ENCODE measurements at regions not wholly inside any gene's neighbourhood (a gene's known extent, or its start where the extent isn't known, plus 50 kb on each side); places are given as distances from the start of the nearest gene placed in this dataset.

DNA sequence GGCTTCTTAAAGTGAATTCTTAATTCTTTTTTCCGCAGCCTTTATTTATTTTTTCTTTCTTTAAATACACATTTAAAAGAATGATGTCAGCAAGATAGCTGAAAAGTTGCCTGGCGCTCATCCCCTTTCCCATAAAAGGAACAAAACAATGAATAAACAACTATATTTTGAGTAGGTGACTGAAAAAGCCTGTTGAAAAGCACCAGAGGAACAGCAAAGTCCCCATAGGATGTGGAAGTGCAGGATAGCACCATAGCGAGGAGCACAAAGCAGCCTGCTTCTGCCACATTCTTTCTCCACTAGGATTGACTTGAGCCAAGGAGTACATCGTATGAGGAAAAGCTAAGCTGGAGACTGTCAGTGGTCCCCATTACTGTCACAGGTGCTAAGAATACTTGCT is 754.9 kb downstream of the SQOR start:
- FAIRE-seq, result no peak
- TF ChIP-seq POLR2A (IDR thresholded peaks at IDR 0.05; ENCODE audit: low read depth, low read length) (no peak), PAX5 (IDR thresholded peaks at IDR 0.05; ENCODE audit: insufficient read depth, low read length, severe bottlenecking) (no peak), POLR2AphosphoS5 (IDR thresholded peaks at IDR 0.05; ENCODE audit: low read depth, low read length) (no peak), TAF1 (IDR thresholded peaks at IDR 0.05; ENCODE audit: low read depth, low read length) (no peak), POU2F2 (IDR thresholded peaks at IDR 0.05; ENCODE audit: low read depth, low read length) (no peak), SPI1 (IDR thresholded peaks at IDR 0.05; ENCODE audit: low read depth, low read length) (no peak)
- DNase-seq (ENCODE audit: insufficient read length, low spot score), result no peak

DNA sequence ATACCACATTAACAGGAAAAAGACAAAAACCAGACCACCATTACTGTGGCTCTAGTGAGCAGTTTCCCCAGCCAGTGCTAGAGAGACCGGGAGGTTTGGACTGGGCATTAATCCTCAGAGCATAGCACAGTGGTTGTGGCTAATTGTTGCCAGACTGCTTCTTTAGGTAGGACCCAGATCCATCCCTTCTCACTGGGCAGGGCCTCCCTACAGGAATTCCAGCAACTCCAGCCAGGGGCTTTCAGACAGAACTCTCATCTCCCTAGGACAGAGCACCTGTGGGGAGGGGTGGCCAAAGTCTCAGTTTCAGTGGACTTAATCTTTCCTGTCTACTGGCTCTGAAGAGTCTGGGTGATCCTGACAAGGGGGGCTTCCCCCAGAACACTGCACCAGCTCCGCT is 759.6 kb downstream of the SQOR start:
- TF ChIP-seq SPI1 (IDR thresholded peaks at IDR 0.05; ENCODE audit: low read depth, low read length) (no peak), POU2F2 (IDR thresholded peaks at IDR 0.05; ENCODE audit: low read depth, low read length) (no peak), PAX5 (IDR thresholded peaks at IDR 0.05; ENCODE audit: insufficient read depth, low read length, severe bottlenecking) (no peak), TAF1 (IDR thresholded peaks at IDR 0.05; ENCODE audit: low read depth, low read length) (no peak), POLR2A (IDR thresholded peaks at IDR 0.05; ENCODE audit: low read depth, low read length) (no peak), POLR2AphosphoS5 (IDR thresholded peaks at IDR 0.05; ENCODE audit: low read depth, low read length) (no peak)
- FAIRE-seq, result no peak
- no peak for DNase-seq (ENCODE audit: insufficient read length, low spot score)

DNA sequence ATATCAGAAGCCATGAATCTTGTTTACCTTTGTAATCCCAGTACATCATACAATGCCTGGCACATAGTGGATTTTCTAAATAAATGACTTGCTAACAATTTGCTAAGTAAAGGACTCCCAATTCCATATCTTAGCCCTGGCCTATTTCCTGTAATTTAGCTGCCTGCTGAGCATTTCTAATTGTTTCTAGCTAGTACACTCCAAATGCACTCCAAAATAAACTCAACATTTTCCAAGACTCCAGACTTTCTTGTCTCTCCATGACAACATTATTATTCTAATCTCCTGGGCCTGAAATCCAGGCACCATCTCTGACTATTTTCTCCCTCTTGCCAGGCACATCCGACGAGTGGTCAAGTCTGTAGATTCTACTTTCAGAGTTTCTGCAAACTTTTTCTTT is 773.5 kb downstream of the SQOR start:
- TF ChIP-seq TAF1 (IDR thresholded peaks at IDR 0.05; ENCODE audit: low read depth, low read length), result no peak
- TF ChIP-seq POLR2AphosphoS5 (IDR thresholded peaks at IDR 0.05; ENCODE audit: low read depth, low read length), result no peak
- no peak for TF ChIP-seq PAX5 (IDR thresholded peaks at IDR 0.05; ENCODE audit: insufficient read depth, low read length, severe bottlenecking)
- TF ChIP-seq POLR2A (IDR thresholded peaks at IDR 0.05; ENCODE audit: low read depth, low read length), result no peak
- no peak for TF ChIP-seq SPI1 (IDR thresholded peaks at IDR 0.05; ENCODE audit: low read depth, low read length)
- no peak for TF ChIP-seq POU2F2 (IDR thresholded peaks at IDR 0.05; ENCODE audit: low read depth, low read length)
- DNase-seq (ENCODE audit: insufficient read length, low spot score) (no peak), FAIRE-seq (no peak)

DNA sequence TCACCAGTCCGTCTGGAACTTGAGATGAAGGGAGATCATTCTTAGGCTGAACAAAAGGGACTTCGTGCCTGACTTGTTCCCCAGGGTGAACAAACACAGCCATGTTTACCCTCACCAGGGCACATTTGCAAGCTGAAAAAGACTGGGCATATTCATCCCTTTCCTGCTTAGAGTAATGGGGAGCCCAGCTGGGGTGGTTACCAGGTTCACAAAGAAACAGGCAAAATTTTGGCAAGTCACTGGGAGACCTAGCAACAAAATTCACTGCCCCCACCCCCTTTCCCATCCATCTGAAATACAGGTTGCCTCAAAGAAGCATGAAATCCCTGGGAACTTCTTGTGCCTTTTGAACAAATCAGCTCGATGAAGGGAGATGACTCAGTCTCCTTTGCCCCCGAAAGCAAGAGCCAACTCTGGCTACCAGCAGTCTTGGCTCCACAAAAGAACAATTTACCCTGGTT is 775.0 kb downstream of the SQOR start:
- FAIRE-seq (no peak), DNase-seq (ENCODE audit: insufficient read length, low spot score) (no peak)
- TF ChIP-seq PAX5 (IDR thresholded peaks at IDR 0.05; ENCODE audit: insufficient read depth, low read length, severe bottlenecking), result no peak
- no peak for TF ChIP-seq POLR2A (IDR thresholded peaks at IDR 0.05; ENCODE audit: low read depth, low read length)
- no peak for TF ChIP-seq TAF1 (IDR thresholded peaks at IDR 0.05; ENCODE audit: low read depth, low read length)
- TF ChIP-seq POLR2AphosphoS5 (IDR thresholded peaks at IDR 0.05; ENCODE audit: low read depth, low read length), result no peak
- no peak for TF ChIP-seq SPI1 (IDR thresholded peaks at IDR 0.05; ENCODE audit: low read depth, low read length)
- TF ChIP-seq POU2F2 (IDR thresholded peaks at IDR 0.05; ENCODE audit: low read depth, low read length), result no peak

DNA sequence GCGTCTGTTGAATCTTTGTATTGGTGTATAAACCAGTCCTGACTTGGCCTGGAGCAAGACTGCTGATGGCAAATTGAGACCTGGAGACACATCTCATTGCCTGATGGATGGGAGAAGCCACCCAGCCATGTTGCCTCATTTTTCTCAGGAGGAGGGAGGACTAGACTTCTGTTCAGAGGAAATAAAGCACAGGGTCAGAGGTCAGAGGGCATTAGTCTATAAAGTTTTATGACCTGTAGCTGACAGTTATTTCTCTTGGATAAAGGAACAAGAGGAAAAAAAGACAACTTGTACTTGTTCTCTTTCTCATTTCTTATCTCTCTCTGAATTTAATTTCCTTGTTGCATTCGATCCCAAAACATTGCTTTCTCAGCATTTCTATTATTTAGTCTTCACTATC is 775.9 kb downstream of the SQOR start:
- DNase-seq (ENCODE audit: insufficient read length, low spot score) (no peak), FAIRE-seq (no peak)
- TF ChIP-seq POU2F2 (IDR thresholded peaks at IDR 0.05; ENCODE audit: low read depth, low read length), result no peak
- no peak for TF ChIP-seq SPI1 (IDR thresholded peaks at IDR 0.05; ENCODE audit: low read depth, low read length)
- no peak for TF ChIP-seq POLR2AphosphoS5 (IDR thresholded peaks at IDR 0.05; ENCODE audit: low read depth, low read length)
- TF ChIP-seq PAX5 (IDR thresholded peaks at IDR 0.05; ENCODE audit: insufficient read depth, low read length, severe bottlenecking), result no peak

DNA sequence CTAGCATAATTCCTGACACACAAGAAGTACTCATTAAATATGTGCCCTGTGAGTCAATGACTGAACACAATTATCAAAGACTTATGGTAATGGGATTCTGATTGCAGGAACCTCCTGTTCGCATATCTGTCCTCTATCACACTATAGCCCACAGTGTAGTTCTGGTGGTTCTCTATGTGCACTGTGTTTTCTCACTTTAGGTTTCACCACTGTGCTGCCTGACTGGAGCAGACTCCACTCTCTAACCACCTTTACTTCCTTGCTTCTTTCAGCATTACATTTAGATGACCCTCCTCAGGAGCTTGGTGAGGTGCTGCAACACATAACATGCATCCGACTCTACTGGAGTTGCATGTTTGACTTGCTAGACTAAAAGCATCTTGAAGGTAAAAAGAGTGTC is 777.1 kb downstream of the SQOR start:
- no peak for FAIRE-seq
- DNase-seq (ENCODE audit: insufficient read length, low spot score), result no peak
- TF ChIP-seq PAX5 (IDR thresholded peaks at IDR 0.05; ENCODE audit: insufficient read depth, low read length, severe bottlenecking) (no peak), SPI1 (IDR thresholded peaks at IDR 0.05; ENCODE audit: low read depth, low read length) (no peak), TAF1 (IDR thresholded peaks at IDR 0.05; ENCODE audit: low read depth, low read length) (no peak), POU2F2 (IDR thresholded peaks at IDR 0.05; ENCODE audit: low read depth, low read length) (no peak), POLR2A (IDR thresholded peaks at IDR 0.05; ENCODE audit: low read depth, low read length) (no peak), POLR2AphosphoS5 (IDR thresholded peaks at IDR 0.05; ENCODE audit: low read depth, low read length) (no peak)

DNA sequence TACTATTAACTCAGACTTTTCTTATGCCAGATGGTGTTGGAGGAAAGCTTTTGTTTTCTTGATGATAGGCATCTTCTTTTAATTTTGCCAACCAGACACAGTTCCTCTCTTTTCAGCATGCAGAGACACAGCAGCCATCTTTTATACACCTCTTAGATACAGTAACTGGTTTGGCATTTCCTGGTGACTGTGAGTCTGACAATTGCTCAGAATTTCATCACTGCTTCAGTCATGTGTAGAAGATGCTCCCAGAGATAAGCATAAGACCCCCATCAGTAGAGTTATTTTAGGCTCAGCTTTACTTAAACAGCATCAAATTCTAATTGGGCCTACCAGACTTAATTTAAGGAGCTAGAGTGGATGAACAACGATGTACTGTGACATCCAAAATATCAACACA is 779.0 kb downstream of the SQOR start:
- FAIRE-seq (no peak), DNase-seq (ENCODE audit: insufficient read length, low spot score) (no peak)
- TF ChIP-seq SPI1 (IDR thresholded peaks at IDR 0.05; ENCODE audit: low read depth, low read length) (no peak), PAX5 (IDR thresholded peaks at IDR 0.05; ENCODE audit: insufficient read depth, low read length, severe bottlenecking) (no peak), POLR2A (IDR thresholded peaks at IDR 0.05; ENCODE audit: low read depth, low read length) (no peak), POU2F2 (IDR thresholded peaks at IDR 0.05; ENCODE audit: low read depth, low read length) (no peak), TAF1 (IDR thresholded peaks at IDR 0.05; ENCODE audit: low read depth, low read length) (no peak), POLR2AphosphoS5 (IDR thresholded peaks at IDR 0.05; ENCODE audit: low read depth, low read length) (no peak)

DNA sequence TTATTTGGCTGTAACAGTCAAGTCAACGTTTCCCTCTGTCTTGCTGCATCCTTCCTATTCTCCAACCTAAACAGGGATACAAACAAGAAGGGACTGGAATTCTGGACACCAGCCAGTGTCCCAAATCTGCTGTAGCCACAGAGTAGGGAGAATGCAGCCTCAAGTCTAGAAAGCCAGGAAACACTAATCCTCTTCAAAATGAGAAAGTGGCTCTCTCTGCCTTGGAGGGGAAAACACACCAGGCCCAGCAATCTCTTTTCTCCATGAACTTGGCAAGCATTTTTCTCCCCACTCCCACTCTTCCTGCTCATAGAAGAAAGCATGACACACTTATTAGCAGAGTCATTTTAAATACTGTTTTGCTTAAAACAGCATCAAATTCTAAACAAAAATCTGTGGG is 781.7 kb downstream of the SQOR start:
- DNase-seq (ENCODE audit: insufficient read length, low spot score), result no peak
- FAIRE-seq, result no peak
- no peak for TF ChIP-seq PAX5 (IDR thresholded peaks at IDR 0.05; ENCODE audit: insufficient read depth, low read length, severe bottlenecking)
- no peak for TF ChIP-seq POLR2AphosphoS5 (IDR thresholded peaks at IDR 0.05; ENCODE audit: low read depth, low read length)
- no peak for TF ChIP-seq POU2F2 (IDR thresholded peaks at IDR 0.05; ENCODE audit: low read depth, low read length)
- no peak for TF ChIP-seq POLR2A (IDR thresholded peaks at IDR 0.05; ENCODE audit: low read depth, low read length)
- no peak for TF ChIP-seq TAF1 (IDR thresholded peaks at IDR 0.05; ENCODE audit: low read depth, low read length)
- TF ChIP-seq SPI1 (IDR thresholded peaks at IDR 0.05; ENCODE audit: low read depth, low read length), result no peak

DNA sequence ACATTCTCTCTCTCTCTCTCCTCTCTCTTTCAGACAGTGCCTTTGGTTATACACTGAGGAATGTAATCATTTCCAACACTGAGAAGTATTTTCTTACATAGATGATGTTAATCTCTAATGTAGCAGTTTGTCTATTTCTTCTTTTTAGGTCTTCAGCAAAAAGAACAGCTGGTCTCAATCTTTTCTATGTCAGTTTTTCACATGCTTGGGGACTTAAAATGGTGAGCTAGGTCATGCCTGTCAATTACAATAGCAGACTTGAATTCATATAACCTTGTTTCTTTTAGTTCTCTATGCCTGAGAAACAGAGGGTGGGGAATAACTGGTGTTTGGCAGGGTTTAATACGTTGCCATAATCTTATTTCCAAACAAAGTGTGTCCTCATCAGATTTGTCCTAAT is 786.2 kb downstream of the SQOR start:
- FAIRE-seq, result no peak
- no peak for DNase-seq (ENCODE audit: insufficient read length, low spot score)
- TF ChIP-seq TAF1 (IDR thresholded peaks at IDR 0.05; ENCODE audit: low read depth, low read length), result no peak
- no peak for TF ChIP-seq PAX5 (IDR thresholded peaks at IDR 0.05; ENCODE audit: insufficient read depth, low read length, severe bottlenecking)
- TF ChIP-seq POU2F2 (IDR thresholded peaks at IDR 0.05; ENCODE audit: low read depth, low read length), result no peak
- no peak for TF ChIP-seq POLR2AphosphoS5 (IDR thresholded peaks at IDR 0.05; ENCODE audit: low read depth, low read length)
- no peak for TF ChIP-seq POLR2A (IDR thresholded peaks at IDR 0.05; ENCODE audit: low read depth, low read length)
- no peak for TF ChIP-seq SPI1 (IDR thresholded peaks at IDR 0.05; ENCODE audit: low read depth, low read length)
